Peyer's patch (tissue), 4 donors: ENCODE measurements at regions not wholly inside any gene's neighbourhood (a gene's known extent, or its start where the extent isn't known, plus 50 kb on each side); places are given as distances from the start of the nearest gene placed in this dataset.

Experiments used
- CTCF ChIP-seq, 6 experiments: fragments of 450-650 bp in 4 of 6; fragments of 200-600 bp in 2 of 6; sonication (generic) in 1 of 6; IDR thresholded peaks; one replicate each; pipeline ENCODE4 v1.5.1; 2017 to 2019; ENCODE audit warnings: antibody characterized with exemption in 6 of 6, mild to moderate bottlenecking in 3 of 6, moderate library complexity in 1 of 6
- POLR2A ChIP-seq, 2 donors: fragments of 450-650 bp; IDR thresholded peaks; one replicate each; pipeline ENCODE4 v1.5.1; 2017; ENCODE audit warnings: antibody characterized with exemption in 2 of 2, mild to moderate bottlenecking in 2 of 2, moderate library complexity in 2 of 2

GRCh38 chr5:103623425-103623824 is 60.8 kb upstream of the NUDT12 start:
- TF ChIP-seq POLR2A (IDR thresholded peaks at IDR 0.05) (no peak), CTCF (IDR thresholded peaks at IDR 0.05) (no peak)
